Mammary epithelial cell (primary cell): ENCODE measurements at regions not wholly inside any gene's neighbourhood (a gene's known extent, or its start where the extent isn't known, plus 50 kb on each side); places are given as distances from the start of the nearest gene placed in this dataset.

Experiments used
- CTCF ChIP-seq, 2 donors: IDR thresholded peaks in 1 of 2; conservative IDR thresholded peaks in 1 of 2; 2 replicates each; pipeline ENCODE4 v1.5.1; 2011 to 2012; ENCODE audit warnings: inconsistent platforms in 2 of 2, low read length in 2 of 2, mild to moderate bottlenecking in 2 of 2, control low read depth in 1 of 2, low read depth in 1 of 2; ENCODE audit not compliant: insufficient read depth in 1 of 2; ENCODE audit errors: extremely low read depth in 1 of 2
- EZH2 ChIP-seq: IDR thresholded peaks from 2 replicates; pipeline ENCODE4 v1.6.1; 2012; ENCODE audit warnings: low read length, inconsistent platforms, borderline replicate concordance

DNA sequence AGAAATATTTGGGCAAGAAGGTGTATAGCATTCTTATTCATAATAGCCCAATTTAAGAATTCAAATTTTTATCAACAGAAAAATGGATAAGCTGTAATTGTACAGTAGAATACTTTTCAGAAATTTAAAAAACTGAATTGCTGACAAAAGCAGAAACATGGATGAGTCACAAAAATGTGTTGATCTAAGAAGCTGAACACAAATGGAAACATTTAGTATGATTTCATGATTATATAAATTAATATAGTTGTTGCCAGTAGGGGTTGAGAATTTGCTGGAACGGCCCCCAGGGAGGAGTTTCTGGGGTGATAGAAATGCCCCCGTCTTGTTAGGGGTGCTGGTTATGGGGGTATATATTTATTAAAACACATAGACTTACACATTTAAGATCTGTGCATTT lies 179.1 kb downstream of the KLF6 start:
- TF ChIP-seq CTCF (conservative IDR thresholded peaks at IDR 0.05 in 1 of 2, IDR thresholded peaks at IDR 0.05 in 1 of 2; ENCODE audit: extremely low read depth in 1 of 2, insufficient read depth in 1 of 2, low read depth in 1 of 2, low read length in 2 of 2), result no peak
- TF ChIP-seq EZH2, result no peak
